GM12891 (cell line): ENCODE measurements at regions not wholly inside any gene's neighbourhood (a gene's known extent, or its start where the extent isn't known, plus 50 kb on each side); places are given as distances from the start of the nearest gene placed in this dataset.

Source experiments
- POLR2A ChIP-seq: IDR thresholded peaks from 2 replicates; pipeline ENCODE4 v1.6.1; 2011; ENCODE audit warnings: low read depth, low read length, control low read depth
- POLR2AphosphoS5 ChIP-seq: IDR thresholded peaks from 2 replicates; pipeline ENCODE4 v1.6.1; 2011; ENCODE audit warnings: low read depth, low read length, control low read depth
- POU2F2 ChIP-seq: IDR thresholded peaks from 2 replicates; pipeline ENCODE4 v1.6.1; 2011; ENCODE audit warnings: low read depth, mild to moderate bottlenecking, control low read depth, low read length, moderate library complexity
- SPI1 ChIP-seq: IDR thresholded peaks from 2 replicates; pipeline ENCODE4 v1.6.1; 2011; ENCODE audit warnings: low read depth, low read length, control low read depth
- TAF1 ChIP-seq: IDR thresholded peaks from 2 replicates; pipeline ENCODE4 v1.6.1; 2011; ENCODE audit warnings: low read depth, low read length, control low read depth

DNA sequence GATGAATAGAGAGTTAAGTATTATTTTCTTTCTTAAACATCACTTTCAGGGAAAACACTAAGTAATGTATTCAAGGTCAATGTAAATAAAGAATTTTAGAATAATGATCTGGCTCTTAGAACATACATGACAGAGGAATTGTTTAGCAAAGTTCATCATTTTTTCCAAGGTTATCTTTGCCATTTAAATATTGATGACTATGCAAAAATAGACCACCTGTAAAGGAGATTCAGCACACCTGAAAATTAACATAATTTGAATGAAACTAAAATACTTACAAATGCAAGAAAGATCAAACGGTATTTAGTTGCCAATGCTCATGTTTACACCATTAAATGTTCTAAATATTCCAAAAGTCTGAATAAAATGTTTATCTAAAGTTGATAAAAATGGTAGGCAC lies 782.6 kb upstream of the CHORDC1 start:
- TF ChIP-seq POLR2AphosphoS5 (no peak), POLR2A (no peak), SPI1 (no peak), TAF1 (no peak), POU2F2 (no peak)
